GM21619 (cell line): ENCODE measurements at regions not wholly inside any gene's neighbourhood (a gene's known extent, or its start where the extent isn't known, plus 50 kb on each side); places are given as distances from the start of the nearest gene placed in this dataset.
"Not testable (repeated sequence)": the region's sequence is repeated elsewhere in the genome, so short reads cannot be mapped to it uniquely, and the experiment has no call there.

Source experiments
- ATAC-seq: cut with Tn5 transposase; IDR thresholded peaks from one replicate; pipeline ENCODE4 v1.9.1; 2021; ENCODE audit not compliant: unreplicated experiment

GRCh38 chr12:131311279-131311722 is 357.6 kb downstream of the ADGRD1 start:
- not testable (repeated sequence) for ATAC-seq

- no peak for ATAC-seq
Measured at GRCh38 chr12:131311764-131312163, 358.1 kb downstream of the ADGRD1 start.

GRCh38 chr12:131312382-131312781 is 358.7 kb downstream of the ADGRD1 start:
- not testable (repeated sequence) for ATAC-seq

DNA sequence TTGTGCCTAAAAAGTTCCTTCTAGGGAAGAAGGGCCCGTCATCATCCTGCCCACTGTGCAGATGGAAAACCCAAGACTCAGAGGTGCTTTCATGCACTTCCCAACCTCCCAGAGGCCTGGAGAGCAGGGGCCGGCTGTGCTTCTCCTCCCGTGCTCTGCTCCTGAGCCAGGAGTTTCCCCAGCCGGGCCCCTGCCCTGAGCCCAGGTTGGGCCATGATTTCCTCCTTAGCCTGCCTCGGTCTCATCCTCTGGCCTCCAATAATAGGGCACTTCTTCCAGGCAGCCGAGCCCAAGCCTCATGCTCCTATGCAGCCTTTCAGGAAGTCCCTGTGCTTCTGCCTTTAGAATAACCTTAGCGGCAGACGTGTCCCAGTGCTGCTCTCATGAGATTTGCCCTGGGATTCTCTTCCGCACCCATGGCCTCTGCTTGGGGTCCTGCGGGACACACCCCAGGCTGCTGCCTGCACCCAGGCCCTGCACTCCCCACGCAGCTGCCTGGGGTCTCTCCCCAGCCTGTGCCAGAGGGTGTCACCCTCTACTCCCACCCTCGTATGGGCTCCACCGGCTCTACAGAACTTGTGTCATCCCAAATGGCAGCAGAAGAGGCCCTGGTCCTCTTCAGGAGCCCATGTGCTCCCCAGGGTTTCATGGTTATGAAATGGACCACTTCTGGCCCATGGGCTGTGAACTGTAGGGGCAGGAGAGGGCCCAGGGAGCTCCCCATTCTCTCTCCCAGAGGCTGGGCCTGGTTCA is 359.3 kb downstream of the ADGRD1 start:
- no peak for ATAC-seq

GRCh38 chr12:131313635-131314034 is 359.9 kb downstream of the ADGRD1 start:
- no peak for ATAC-seq

DNA sequence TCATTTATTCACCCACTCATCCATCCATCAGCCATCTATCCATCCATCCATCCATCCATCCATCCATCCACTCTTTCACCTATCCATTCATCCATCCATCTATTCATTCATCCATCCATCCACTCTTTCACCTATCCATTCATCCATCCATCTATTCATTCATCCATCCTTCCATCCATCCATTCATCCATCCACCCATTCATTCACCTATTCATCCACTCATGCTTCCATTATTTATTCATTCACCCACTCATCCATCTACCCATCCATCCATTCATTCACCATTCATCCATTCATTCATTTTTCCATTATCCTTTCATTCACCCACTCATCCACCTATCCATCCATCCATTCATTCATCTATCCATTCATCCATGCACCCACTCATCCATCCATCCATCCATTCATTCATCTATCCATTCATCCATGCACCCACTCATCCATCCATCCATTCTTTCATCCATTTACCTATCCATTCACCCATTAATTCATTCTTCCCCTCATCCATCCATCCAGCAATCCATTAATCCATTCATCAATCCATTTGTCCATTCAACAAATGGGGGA is 360.9 kb downstream of the ADGRD1 start:
- ATAC-seq = no peak

GRCh38 chr12:131315601-131316000 is 361.9 kb downstream of the ADGRD1 start:
- no peak for ATAC-seq

DNA sequence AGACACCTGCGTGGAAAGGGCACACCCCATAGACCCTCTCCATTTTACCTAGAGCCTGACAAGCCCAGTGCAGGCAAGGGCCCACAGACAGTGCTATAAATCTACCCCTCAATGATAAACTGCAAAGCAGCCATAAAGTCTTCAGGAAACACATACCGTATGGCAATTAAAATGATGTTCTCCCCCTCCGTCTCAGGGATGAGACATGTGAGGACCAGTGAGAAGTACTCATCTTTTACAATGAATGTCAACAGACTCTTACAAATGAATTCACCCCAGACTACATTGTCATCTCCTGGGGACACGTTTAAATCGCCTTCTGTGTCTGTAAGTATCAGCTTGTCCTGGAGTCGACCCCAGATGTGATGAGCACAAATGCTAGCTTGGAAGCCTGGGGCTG is 362.7 kb downstream of the ADGRD1 start:
- ATAC-seq = no peak

DNA sequence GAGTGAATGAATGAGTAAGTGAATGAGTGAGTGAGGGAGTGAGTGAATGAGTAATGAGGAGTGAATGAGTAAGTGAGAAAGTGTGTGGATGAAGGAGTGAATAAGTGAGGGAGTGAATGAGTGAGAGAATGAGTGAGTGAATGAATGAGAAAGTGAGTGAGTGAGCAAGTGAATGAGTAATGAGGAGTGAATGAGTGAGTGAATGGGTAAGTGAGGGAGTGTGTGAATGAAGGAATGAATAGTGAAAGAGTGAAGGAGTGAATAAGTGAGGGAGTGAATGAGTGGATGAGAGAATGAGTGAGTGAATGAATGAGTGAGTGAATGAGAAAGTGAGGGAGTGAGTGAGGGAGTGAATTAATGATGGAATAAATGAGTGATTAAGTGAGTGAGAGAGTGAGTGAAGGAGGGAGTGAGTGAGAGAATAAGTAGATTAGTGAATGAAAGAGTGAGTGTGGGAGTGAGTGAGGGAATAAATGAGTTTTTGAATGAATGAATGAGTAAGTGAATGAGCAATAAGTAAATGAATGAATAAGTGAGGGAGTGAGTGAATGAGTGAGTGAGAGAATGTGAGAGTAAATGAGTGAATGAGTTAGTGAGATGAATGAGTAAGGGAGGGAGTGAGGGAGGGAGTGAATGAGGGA is 364.5 kb downstream of the ADGRD1 start:
- ATAC-seq = no peak

DNA sequence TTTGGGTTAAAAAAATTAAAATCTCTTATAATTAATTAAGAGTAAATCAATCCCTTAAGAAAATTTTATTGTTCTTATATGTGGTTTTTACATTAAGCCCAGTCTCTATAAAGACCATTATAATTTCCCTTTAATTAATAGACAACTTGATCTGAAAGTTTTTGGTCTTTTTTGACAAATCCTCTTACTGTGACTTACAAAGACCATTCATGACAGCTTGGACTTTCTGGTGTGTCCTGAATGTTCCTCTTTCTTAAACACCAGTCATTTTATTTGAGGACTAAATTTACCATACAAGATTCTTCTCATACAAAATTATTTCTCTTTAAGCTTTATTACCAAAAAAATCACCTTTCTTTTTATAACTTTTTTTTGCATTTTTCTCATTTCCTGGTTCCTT is 368.3 kb downstream of the ADGRD1 start:
- no peak for ATAC-seq

- ATAC-seq = not testable (repeated sequence)
Measured at GRCh38 chr12:131322460-131322859, 368.8 kb downstream of the ADGRD1 start.

GRCh38 chr12:131323879-131324278 is 370.2 kb downstream of the ADGRD1 start:
- ATAC-seq = no peak

GRCh38 chr12:131327521-131328488 is 374.1 kb downstream of the ADGRD1 start:
- no peak for ATAC-seq

DNA sequence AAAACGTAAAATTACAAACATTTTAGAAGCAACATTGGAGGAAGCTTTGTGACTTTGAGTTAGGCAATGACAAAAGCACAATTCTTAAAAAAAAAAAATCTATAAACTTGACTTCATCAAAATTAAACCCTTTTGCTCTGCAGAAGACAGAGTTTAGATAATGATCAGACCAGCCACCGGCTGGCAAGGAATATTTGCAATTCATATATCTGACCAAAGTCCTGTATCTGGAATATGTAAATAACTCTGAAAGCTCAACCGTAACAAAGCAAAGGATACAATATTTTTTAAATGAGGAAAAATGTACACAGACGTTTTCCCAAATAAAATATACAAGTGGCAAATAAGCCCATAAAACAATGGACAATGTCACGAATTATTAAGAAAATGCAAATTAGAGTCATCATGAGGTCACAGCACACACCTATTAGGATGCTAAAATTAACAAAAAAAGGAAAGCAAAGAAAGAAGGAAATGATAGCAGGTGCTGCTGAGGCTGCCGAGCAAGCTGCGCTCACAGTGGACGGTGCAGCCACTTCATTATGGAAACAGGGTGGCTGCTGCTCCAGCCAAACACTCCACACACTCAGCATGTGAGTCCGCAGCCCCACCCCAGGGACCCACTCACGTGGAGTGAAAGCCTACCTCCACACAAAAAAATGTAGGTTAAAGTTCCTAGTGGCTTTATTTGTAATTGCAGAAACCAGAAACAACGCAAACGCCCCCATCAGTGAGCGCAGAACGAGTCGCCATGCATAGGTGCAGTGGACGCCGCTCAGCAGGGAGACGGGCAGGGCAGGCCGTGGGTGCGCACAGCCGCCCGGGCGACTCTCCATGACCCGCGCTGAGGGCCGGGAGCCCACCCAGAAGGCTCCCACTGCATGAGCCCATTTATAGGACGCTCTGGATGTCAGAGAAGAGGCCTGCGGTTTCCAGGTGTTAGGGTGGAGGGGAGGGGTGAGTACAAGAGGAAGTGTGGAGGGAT is 375.4 kb downstream of the ADGRD1 start:
- not testable (repeated sequence) for ATAC-seq

DNA sequence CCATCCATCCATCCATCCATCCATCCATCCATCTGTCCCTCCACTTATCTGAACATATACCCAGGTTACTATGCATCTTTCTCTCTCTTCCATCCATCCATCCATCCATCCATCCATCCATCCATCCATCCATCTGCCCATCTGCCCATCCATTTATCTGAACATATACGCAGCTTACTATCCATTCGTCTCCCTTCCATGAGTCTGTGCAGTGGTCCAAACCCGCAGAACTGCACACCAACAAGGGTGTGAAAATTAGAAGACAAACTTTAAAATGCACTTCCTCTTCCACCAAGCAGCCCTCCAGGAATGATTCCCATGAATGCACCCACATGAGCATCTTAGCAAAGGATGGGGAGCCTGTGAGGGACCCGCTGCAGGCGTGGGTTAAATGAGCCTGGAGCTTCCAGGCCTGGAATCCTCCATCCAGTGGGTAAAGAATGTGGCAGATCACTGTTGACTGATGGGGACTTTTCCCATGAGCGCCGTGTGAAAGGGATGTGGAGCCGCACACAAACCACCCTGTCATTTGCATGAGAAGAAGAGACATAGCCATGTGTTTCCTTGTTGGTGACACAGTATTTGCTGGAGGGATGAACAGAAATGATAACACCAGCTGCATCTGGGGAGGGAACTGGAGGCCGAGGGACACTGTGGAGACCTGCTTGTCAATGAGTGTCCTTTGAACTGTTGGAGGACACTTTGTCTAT is 376.6 kb downstream of the ADGRD1 start:
- ATAC-seq = no peak

- no peak for ATAC-seq
Measured at GRCh38 chr12:131331148-131331750, 377.5 kb downstream of the ADGRD1 start.

DNA sequence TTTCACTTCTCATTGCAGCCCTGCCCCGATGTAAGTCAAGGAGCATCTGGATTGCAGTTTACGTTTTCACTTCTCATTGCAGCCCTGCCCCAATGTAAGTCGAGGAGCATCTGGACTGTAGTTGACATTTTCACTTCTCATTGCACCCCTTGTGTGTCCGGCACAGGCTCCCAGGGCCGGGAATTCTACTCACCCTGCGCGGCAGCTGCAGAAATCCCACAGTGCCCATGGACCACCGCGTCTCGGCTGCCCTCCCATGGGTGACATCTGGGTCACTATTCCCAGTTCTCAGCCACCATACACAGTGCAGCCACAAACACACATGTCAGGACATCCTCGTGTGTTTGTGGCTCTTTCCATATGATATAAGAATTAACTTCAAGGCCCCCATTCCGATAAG is 378.5 kb downstream of the ADGRD1 start:
- no peak for ATAC-seq

DNA sequence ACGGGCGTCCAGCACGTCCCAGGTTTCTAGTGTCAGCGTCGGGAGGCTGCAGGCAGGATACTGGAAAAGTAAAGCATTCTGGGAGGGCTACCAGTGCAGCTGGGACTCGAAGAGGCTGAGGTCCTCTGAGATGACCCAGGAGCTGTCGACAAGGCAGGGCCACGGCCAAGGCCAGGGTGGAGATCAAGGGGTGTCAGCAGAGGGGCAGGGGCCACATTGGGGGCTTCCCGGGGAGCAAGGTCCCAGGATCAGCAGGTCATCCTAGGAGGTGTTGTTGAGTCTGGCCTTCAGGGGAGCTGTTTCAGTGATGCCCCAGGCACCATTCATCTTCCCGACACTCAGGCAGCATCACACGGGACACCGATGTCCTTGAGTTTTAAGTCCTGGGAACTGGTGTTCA is 377.8 kb upstream of the SFSWAP start:
- no peak for ATAC-seq
